OCI-LY1 (cell line): ENCODE measurements at regions not wholly inside any gene's neighbourhood (a gene's known extent, or its start where the extent isn't known, plus 50 kb on each side); places are given as distances from the start of the nearest gene placed in this dataset.
A peak's percentile ranks its signal among the peaks of the same experiment; 100 is the strongest.
"Not testable (repeated sequence)": the region's sequence is repeated elsewhere in the genome, so short reads cannot be mapped to it uniquely, and the experiment has no call there.

ENCODE experiments used
- H2AFZ ChIP-seq: fragments of 200-600 bp; sonication (generic), shearing (Covaris generic); 2 replicates; pipeline ENCODE4 v1.6.0; 2014; ENCODE audit warnings: antibody characterized with exemption, mild to moderate bottlenecking, low read length
- H3F3A ChIP-seq: fragments of 200-600 bp; sonication (generic), shearing (Covaris generic); 2 replicates; pipeline ENCODE4 v1.6.0; 2014; ENCODE audit warnings: mild to moderate bottlenecking, antibody characterized with exemption, low read length, moderate library complexity; ENCODE audit not compliant: insufficient read depth
- H3K27ac ChIP-seq: fragments of 200-600 bp; sonication (generic); 2 replicates; pipeline ENCODE4 v1.5.1; 2014; ENCODE audit warnings: low read length, mixed run types, mild to moderate bottlenecking, low read depth; ENCODE audit not compliant: poor library complexity, severe bottlenecking
- H3K27me3 ChIP-seq: fragments of 200-600 bp; sonication (generic); 2 replicates; pipeline ENCODE4 v1.6.0; 2014; ENCODE audit warnings: antibody characterized with exemption, mild to moderate bottlenecking, low read length, moderate library complexity; ENCODE audit not compliant: insufficient read depth
- H3K36me3 ChIP-seq: fragments of 200-600 bp; sonication (generic); 2 replicates; pipeline ENCODE4 v1.6.1; 2014; ENCODE audit warnings: mild to moderate bottlenecking, antibody characterized with exemption, low read length, moderate library complexity, mixed read lengths; ENCODE audit not compliant: insufficient read depth
- H3K4me1 ChIP-seq: fragments of 200-600 bp; sonication (generic); 2 replicates; pipeline ENCODE4 v1.5.1; 2014; ENCODE audit warnings: mild to moderate bottlenecking, low read length, moderate library complexity; ENCODE audit not compliant: insufficient read depth, severe bottlenecking
- H3K4me2 ChIP-seq: fragments of 200-600 bp; sonication (generic), shearing (Covaris generic); 2 replicates; pipeline ENCODE4 v1.6.1; 2014; ENCODE audit warnings: low read length
- H3K4me3 ChIP-seq: fragments of 200-600 bp; sonication (generic); 2 replicates; pipeline ENCODE4 v1.5.1; 2014; ENCODE audit warnings: low read length, low read depth, mild to moderate bottlenecking, mixed read lengths; ENCODE audit not compliant: poor library complexity, severe bottlenecking
- H3K79me2 ChIP-seq: fragments of 200-600 bp; shearing (Covaris generic); 2 replicates; pipeline ENCODE4 v1.6.1; 2016; ENCODE audit warnings: mixed run types, low read length, mixed read lengths; ENCODE audit not compliant: insufficient read depth
- H3K9ac ChIP-seq: fragments of 200-600 bp; sonication (generic), shearing (Covaris generic); 2 replicates; pipeline ENCODE4 v1.6.1; 2014; ENCODE audit warnings: mild to moderate bottlenecking, low read length, mixed read lengths
- H3K9me2 ChIP-seq: fragments of 200-600 bp; sonication (generic), shearing (Covaris generic); 2 replicates; pipeline ENCODE4 v1.6.1; 2014; ENCODE audit warnings: low read depth, mild to moderate bottlenecking, low read length, mixed read lengths
- H3K9me3 ChIP-seq: fragments of 200-600 bp; shearing (Covaris generic); 2 replicates; pipeline ENCODE4 v1.6.1; 2014; ENCODE audit warnings: low read length, mixed read lengths
- H4K20me1 ChIP-seq: fragments of 200-600 bp; sonication (generic), shearing (Covaris generic); 2 replicates; pipeline ENCODE4 v1.6.0; 2016; ENCODE audit warnings: mild to moderate bottlenecking, low read length; ENCODE audit not compliant: insufficient read depth
- EZH2 ChIP-seq: fragments of 200-600 bp; sonication (generic), shearing (Covaris generic); IDR thresholded peaks from 2 replicates; pipeline ENCODE4 v1.8.0; 2017; ENCODE audit warnings: borderline replicate concordance, mixed run types, mild to moderate bottlenecking, antibody characterized with exemption, low read length, moderate library complexity, mixed read lengths
- TF ChIP-seq, protein P1 (sequence below): fragments of 200-600 bp; sonication (generic), shearing (Covaris generic); IDR thresholded peaks from 2 replicates; pipeline ENCODE4 v1.5.1; 2017; ENCODE audit warnings: mild to moderate bottlenecking, antibody characterized with exemption, low read length, moderate library complexity, mixed read lengths

DNA sequence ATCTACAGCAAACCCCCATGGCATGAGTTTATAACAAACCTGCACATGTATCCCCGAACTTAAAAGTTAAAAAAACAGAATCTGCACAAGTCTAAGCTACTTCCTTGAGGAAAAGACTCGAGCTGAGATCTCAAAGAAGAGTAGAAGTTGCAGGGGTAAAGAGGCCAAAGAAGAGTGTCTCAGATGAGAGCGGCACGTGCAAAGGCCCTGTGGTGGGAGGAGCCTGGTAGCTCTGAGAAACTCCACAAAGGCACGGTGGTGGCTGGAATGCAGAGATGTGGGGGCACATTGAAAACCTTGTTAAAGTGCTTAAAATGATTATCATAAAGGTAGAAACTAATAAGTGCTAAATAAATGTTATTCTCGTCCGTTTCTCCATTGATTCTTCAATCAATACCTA, 103.2 kb upstream of the GRK3 start:
- peaks cover 39% of the 10 kb centered on the region for H3K36me3 ChIP-seq
- H3K4me3 ChIP-seq: no peak overlapping the region
- no peaks in the 10 kb centered on the region for H3K9me2 ChIP-seq
- H3K79me2 ChIP-seq: no peaks in the 10 kb centered on the region
- H3K9ac ChIP-seq: no peak overlapping the region
- no peak overlapping the region for H2AFZ ChIP-seq
- H3K27ac ChIP-seq: no peak overlapping the region
- no peaks in the 10 kb centered on the region for H4K20me1 ChIP-seq
- no peaks in the 10 kb centered on the region for H3K9me3 ChIP-seq
- H3K27me3 ChIP-seq: no peaks in the 10 kb centered on the region
- H3K4me1 ChIP-seq: no peaks in the 10 kb centered on the region
- no peak overlapping the region for H3K4me2 ChIP-seq
- no peaks in the 10 kb centered on the region for H3F3A ChIP-seq
- TF ChIP-seq, protein P1, sequence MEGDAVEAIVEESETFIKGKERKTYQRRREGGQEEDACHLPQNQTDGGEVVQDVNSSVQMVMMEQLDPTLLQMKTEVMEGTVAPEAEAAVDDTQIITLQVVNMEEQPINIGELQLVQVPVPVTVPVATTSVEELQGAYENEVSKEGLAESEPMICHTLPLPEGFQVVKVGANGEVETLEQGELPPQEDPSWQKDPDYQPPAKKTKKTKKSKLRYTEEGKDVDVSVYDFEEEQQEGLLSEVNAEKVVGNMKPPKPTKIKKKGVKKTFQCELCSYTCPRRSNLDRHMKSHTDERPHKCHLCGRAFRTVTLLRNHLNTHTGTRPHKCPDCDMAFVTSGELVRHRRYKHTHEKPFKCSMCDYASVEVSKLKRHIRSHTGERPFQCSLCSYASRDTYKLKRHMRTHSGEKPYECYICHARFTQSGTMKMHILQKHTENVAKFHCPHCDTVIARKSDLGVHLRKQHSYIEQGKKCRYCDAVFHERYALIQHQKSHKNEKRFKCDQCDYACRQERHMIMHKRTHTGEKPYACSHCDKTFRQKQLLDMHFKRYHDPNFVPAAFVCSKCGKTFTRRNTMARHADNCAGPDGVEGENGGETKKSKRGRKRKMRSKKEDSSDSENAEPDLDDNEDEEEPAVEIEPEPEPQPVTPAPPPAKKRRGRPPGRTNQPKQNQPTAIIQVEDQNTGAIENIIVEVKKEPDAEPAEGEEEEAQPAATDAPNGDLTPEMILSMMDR: no peak
- no peak for TF ChIP-seq EZH2

- H3K79me2 ChIP-seq, H2AFZ ChIP-seq, H3K27me3 ChIP-seq, H3K9me2 ChIP-seq, H3K9ac ChIP-seq, H3K9me3 ChIP-seq, H3K4me1 ChIP-seq, H3F3A ChIP-seq, H4K20me1 ChIP-seq, H3K4me2 ChIP-seq, H3K27ac ChIP-seq, H3K4me3 ChIP-seq: not testable (repeated sequence)
- TF ChIP-seq, protein P1: peak; percentile 93
- H3K36me3 ChIP-seq: peaks cover 33% of the 10 kb centered on the region
These were observed 101.8 kb upstream of the GRK3 start for GRCh38 chr22:25462474-25463346.

- H3K4me3 ChIP-seq, H3K4me2 ChIP-seq, H3K9me2 ChIP-seq, H3K27ac ChIP-seq, H3K4me1 ChIP-seq, H2AFZ ChIP-seq, H3K9ac ChIP-seq, H3K79me2 ChIP-seq, H4K20me1 ChIP-seq, H3F3A ChIP-seq, H3K27me3 ChIP-seq, H3K9me3 ChIP-seq: not testable (repeated sequence)
- H3K36me3 ChIP-seq: peaks cover 33% of the 10 kb centered on the region
These were observed 101.2 kb upstream of the GRK3 start for GRCh38 chr22:25463347-25463628.

DNA sequence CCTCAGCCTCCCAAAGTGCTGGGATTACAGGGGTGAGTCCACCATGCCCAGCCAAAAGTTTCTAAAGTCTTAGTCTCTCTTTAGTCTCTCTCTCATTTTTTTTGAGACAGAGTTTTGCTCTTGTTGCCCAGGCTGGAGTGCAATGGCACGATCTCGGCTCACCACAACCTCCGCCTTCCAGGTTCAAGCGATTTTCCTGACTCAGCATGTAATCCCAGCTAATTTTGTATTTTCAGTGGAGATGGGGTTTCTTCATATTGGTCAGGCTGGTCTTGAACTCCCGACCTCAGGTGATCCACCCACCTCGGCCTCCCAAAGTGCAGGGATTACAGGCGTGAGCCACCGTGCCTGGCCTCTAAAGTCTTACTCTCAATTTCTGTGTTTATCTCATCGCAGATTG, 100.1 kb upstream of the GRK3 start:
- H3K9me3 ChIP-seq, H3K4me1 ChIP-seq, H3K27ac ChIP-seq, H3K79me2 ChIP-seq, H3K27me3 ChIP-seq, H4K20me1 ChIP-seq, H3K9me2 ChIP-seq, H3K4me2 ChIP-seq, H2AFZ ChIP-seq, H3K4me3 ChIP-seq, H3F3A ChIP-seq, H3K9ac ChIP-seq: not testable (repeated sequence)
- H3K36me3 ChIP-seq: peaks cover 24% of the 10 kb centered on the region
